ENCODE measurements at regions not wholly inside any gene's neighbourhood (a gene's known extent, or its start where the extent isn't known, plus 50 kb on each side); places are given as distances from the start of the nearest gene placed in this dataset.

GRCh38 chr13:79642596-79642995 lies 161.6 kb downstream of the NDFIP2 start:
- intact Hi-C loops (cut with micrococcal nuclease; ENCODE audit: unreplicated experiment) = no loop called here
- ChIA-PET CTCF (no interaction called here), POLR2A (ENCODE audit: low non-redundant PET) (no interaction called here)
- no peaks in the 10 kb centered on the region for H3K27me3 ChIP-seq (replicated peaks; ENCODE audit: insufficient read depth, low read depth, low read length, poor library complexity)
- no peak overlapping the region for H3K27ac ChIP-seq (ENCODE audit: low read depth, low read length, poor library complexity, severe bottlenecking)
- H3K9me3 ChIP-seq (ENCODE audit: low read depth, low read length, poor library complexity, severe bottlenecking) = no peaks in the 10 kb centered on the region
- no TSS peak for BruUV-seq (replicated peaks)
- no peaks in the 10 kb centered on the region for H3K4me1 ChIP-seq (ENCODE audit: insufficient read depth, low read length, poor library complexity, severe bottlenecking)
- H3K36me3 ChIP-seq (ENCODE audit: insufficient read depth, low read length, poor library complexity, severe bottlenecking) = no peaks in the 10 kb centered on the region
- no peak for DNase-seq (ENCODE audit: low spot score)
- TF ChIP-seq, protein P1, sequence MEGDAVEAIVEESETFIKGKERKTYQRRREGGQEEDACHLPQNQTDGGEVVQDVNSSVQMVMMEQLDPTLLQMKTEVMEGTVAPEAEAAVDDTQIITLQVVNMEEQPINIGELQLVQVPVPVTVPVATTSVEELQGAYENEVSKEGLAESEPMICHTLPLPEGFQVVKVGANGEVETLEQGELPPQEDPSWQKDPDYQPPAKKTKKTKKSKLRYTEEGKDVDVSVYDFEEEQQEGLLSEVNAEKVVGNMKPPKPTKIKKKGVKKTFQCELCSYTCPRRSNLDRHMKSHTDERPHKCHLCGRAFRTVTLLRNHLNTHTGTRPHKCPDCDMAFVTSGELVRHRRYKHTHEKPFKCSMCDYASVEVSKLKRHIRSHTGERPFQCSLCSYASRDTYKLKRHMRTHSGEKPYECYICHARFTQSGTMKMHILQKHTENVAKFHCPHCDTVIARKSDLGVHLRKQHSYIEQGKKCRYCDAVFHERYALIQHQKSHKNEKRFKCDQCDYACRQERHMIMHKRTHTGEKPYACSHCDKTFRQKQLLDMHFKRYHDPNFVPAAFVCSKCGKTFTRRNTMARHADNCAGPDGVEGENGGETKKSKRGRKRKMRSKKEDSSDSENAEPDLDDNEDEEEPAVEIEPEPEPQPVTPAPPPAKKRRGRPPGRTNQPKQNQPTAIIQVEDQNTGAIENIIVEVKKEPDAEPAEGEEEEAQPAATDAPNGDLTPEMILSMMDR (conservative IDR thresholded peaks at IDR 0.05; ENCODE audit: low read depth, low read length) = no peak
- TF ChIP-seq EZH2 (IDR thresholded peaks at IDR 0.05; ENCODE audit: borderline replicate concordance, low read depth, low read length, poor library complexity, severe bottlenecking) = no peak
- no peak overlapping the region for H3K4me3 ChIP-seq (ENCODE audit: low read depth, low read length, poor library complexity, severe bottlenecking)

GRCh38 chr13:79637133-79637763 lies 156.3 kb downstream of the NDFIP2 start:
- TF ChIP-seq, protein P1 (conservative IDR thresholded peaks at IDR 0.05; ENCODE audit: low read depth, low read length) = no peak
- no peak for TF ChIP-seq EZH2 (IDR thresholded peaks at IDR 0.05; ENCODE audit: borderline replicate concordance, low read depth, low read length, poor library complexity, severe bottlenecking)
- ChIA-PET CTCF (no interaction called here), POLR2A (ENCODE audit: low non-redundant PET) (no interaction called here)
- Histone ChIP-seq H3K9me3 (ENCODE audit: low read depth, low read length, poor library complexity, severe bottlenecking) (no peaks in the 10 kb centered on the region), H3K4me1 (ENCODE audit: insufficient read depth, low read length, poor library complexity, severe bottlenecking) (no peaks in the 10 kb centered on the region), H3K4me3 (ENCODE audit: low read depth, low read length, poor library complexity, severe bottlenecking) (no peak overlapping the region), H3K27ac (ENCODE audit: low read depth, low read length, poor library complexity, severe bottlenecking) (no peak overlapping the region), H3K27me3 (replicated peaks; ENCODE audit: insufficient read depth, low read depth, low read length, poor library complexity) (no peaks in the 10 kb centered on the region), H3K36me3 (ENCODE audit: insufficient read depth, low read length, poor library complexity, severe bottlenecking) (no peaks in the 10 kb centered on the region)
- no TSS peak for BruUV-seq (replicated peaks)
- intact Hi-C loops (cut with micrococcal nuclease; ENCODE audit: unreplicated experiment) = no loop called here
- peak; percentile 4 for DNase-seq (ENCODE audit: low spot score)

- Histone ChIP-seq H3K4me3 (ENCODE audit: low read depth, low read length, poor library complexity, severe bottlenecking) (no peak overlapping the region), H3K4me1 (ENCODE audit: insufficient read depth, low read length, poor library complexity, severe bottlenecking) (peaks cover 6% of the 10 kb centered on the region), H3K9me3 (ENCODE audit: low read depth, low read length, poor library complexity, severe bottlenecking) (no peaks in the 10 kb centered on the region), H3K27ac (ENCODE audit: low read depth, low read length, poor library complexity, severe bottlenecking) (no peak overlapping the region), H3K27me3 (replicated peaks; ENCODE audit: insufficient read depth, low read depth, low read length, poor library complexity) (no peaks in the 10 kb centered on the region), H3K36me3 (ENCODE audit: insufficient read depth, low read length, poor library complexity, severe bottlenecking) (no peaks in the 10 kb centered on the region)
- POLR2A ChIA-PET (ENCODE audit: low non-redundant PET) = interaction anchor here (0.5 kb wide), 1 partner anchor 634 kb away, joined by 3 read pairs; no protein-coding TSS in a partner anchor
- CTCF ChIA-PET = interaction anchor here (0.5 to 0.7 kb wide), 2 partner anchors 51 to 712 kb away, joined by 3 to 4 read pairs; no protein-coding TSS in a partner anchor
- BruUV-seq (replicated peaks) = no TSS peak
- DNase-seq (ENCODE audit: low spot score) = peak; percentile 87
- TF ChIP-seq, protein P1 (conservative IDR thresholded peaks at IDR 0.05; ENCODE audit: low read depth, low read length) = peak; percentile 53
- TF ChIP-seq EZH2 (IDR thresholded peaks at IDR 0.05; ENCODE audit: borderline replicate concordance, low read depth, low read length, poor library complexity, severe bottlenecking) = no peak
- intact Hi-C loops (cut with micrococcal nuclease; ENCODE audit: unreplicated experiment) = no loop called here
Observed at GRCh38 chr13:79631051-79631659, 150.2 kb downstream of the NDFIP2 start.
